ENCODE measurements at regions not wholly inside any gene's neighbourhood (a gene's known extent, or its start where the extent isn't known, plus 50 kb on each side); places are given as distances from the start of the nearest gene placed in this dataset.

GRCh38 chr9:118238139-118238538 lies 533.9 kb downstream of the TLR4 start:
- H3K4me1 ChIP-seq, result no peaks in the 10 kb centered on the region
- TF ChIP-seq CTCF (IDR thresholded peaks at IDR 0.05), result no peak
- no peak overlapping the region for H3K4me3 ChIP-seq
- ATAC-seq (no peak), DNase-seq (no peak)
- intact Hi-C loops (cut with DNase I), result no loop called here
- no peak overlapping the region for H3K27ac ChIP-seq
- H3K36me3 ChIP-seq (ENCODE audit: insufficient read depth in 1 of 2, low read depth in 1 of 2), result no peaks in the 10 kb centered on the region
- H3K9me3 ChIP-seq, result peaks cover 8% of the 10 kb centered on the region
- no peaks in the 10 kb centered on the region for H3K27me3 ChIP-seq (ENCODE audit: insufficient read depth in 3 of 3, low read length in 2 of 3)

GRCh38 chr9:118252027-118252426 lies 547.8 kb downstream of the TLR4 start:
- no peak overlapping the region for H3K4me3 ChIP-seq
- DNase-seq (no peak), ATAC-seq (no peak)
- no peak for TF ChIP-seq CTCF (IDR thresholded peaks at IDR 0.05)
- intact Hi-C loops (cut with DNase I), result no loop called here
- H3K27ac ChIP-seq, result no peak overlapping the region
- H3K4me1 ChIP-seq, result no peaks in the 10 kb centered on the region
- H3K27me3 ChIP-seq (ENCODE audit: insufficient read depth in 3 of 3, low read length in 2 of 3), result no peaks in the 10 kb centered on the region
- 88 to 95% (median 92%) methylated on average over 2 of the region's 2 CpGs for WGBS, 3 donors
- peaks cover 12% of the 10 kb centered on the region for H3K9me3 ChIP-seq
- no peaks in the 10 kb centered on the region for H3K36me3 ChIP-seq (ENCODE audit: insufficient read depth in 1 of 2, low read depth in 1 of 2)

- TF ChIP-seq CTCF (IDR thresholded peaks at IDR 0.05), result no peak
Observed at GRCh38 chr9:118262191-118262590, 558.0 kb downstream of the TLR4 start.

DNA sequence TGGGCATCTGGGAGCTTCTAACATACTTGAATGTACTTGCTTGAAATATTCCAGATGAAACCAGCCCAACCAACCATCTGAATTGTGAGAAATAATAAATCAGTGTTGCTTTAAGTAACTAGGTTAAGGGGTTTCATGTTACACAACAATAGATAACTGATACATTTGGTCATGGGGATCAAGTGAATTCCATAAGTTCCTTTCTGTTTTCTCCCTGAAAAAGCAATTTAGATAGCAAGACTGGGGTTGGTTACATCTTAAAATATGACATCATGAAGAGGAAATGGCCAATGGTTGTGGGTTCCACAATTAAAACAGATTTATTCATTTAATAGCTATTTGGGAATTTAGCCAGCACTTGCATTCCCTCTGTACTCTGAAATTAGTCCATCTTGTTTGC lies 559.7 kb downstream of the TLR4 start:
- ATAC-seq (no peak), DNase-seq (no peak)

More at GRCh38 chr9:118262191-118262590, 558.0 kb downstream of the TLR4 start:
- ATAC-seq (no peak), DNase-seq (no peak)
- Histone ChIP-seq H3K27ac (no peak overlapping the region), H3K36me3 (ENCODE audit: insufficient read depth in 1 of 2, low read depth in 1 of 2) (no peaks in the 10 kb centered on the region), H3K27me3 (ENCODE audit: insufficient read depth in 3 of 3, low read length in 2 of 3) (no peaks in the 10 kb centered on the region), H3K4me3 (no peak overlapping the region), H3K4me1 (no peaks in the 10 kb centered on the region), H3K9me3 (peaks cover 3% of the 10 kb centered on the region)
- WGBS, 3 donors, result 71 to 75% (median 74%) methylated on average over 1 of the region's 1 CpG
- intact Hi-C loops (cut with DNase I), result no loop called here

More for the DNA sequence above, 559.7 kb downstream of the TLR4 start:
- Histone ChIP-seq H3K36me3 (ENCODE audit: insufficient read depth in 1 of 2, low read depth in 1 of 2) (no peaks in the 10 kb centered on the region), H3K4me1 (no peaks in the 10 kb centered on the region), H3K4me3 (no peak overlapping the region), H3K9me3 (no peaks in the 10 kb centered on the region), H3K27me3 (ENCODE audit: insufficient read depth in 3 of 3, low read length in 2 of 3) (no peaks in the 10 kb centered on the region), H3K27ac (no peak overlapping the region)
- TF ChIP-seq CTCF (IDR thresholded peaks at IDR 0.05), result no peak
- intact Hi-C loops (cut with DNase I), result no loop called here

Data from psoas muscle (tissue), 7 donors.